Omental fat pad (tissue), 3 donors: ENCODE measurements at regions not wholly inside any gene's neighbourhood (a gene's known extent, or its start where the extent isn't known, plus 50 kb on each side); places are given as distances from the start of the nearest gene placed in this dataset.

Source experiments
- ATAC-seq: fragments of 150-250 bp; one replicate; pipeline ENCODE4 v1.9.1; 2016; ENCODE audit warnings: mild to moderate bottlenecking, moderate library complexity; ENCODE audit not compliant: low FRiP score
- DNase-seq: peaks from one replicate; pipeline ENCODE4 v3.0.0-alpha.2; 2019; ENCODE audit warnings: low spot score
- TF ChIP-seq, protein P1 (sequence below), 3 donors: fragments of 450-650 bp; IDR thresholded peaks; one replicate each; pipeline ENCODE4 v1.5.1; 2016 to 2017; ENCODE audit warnings: antibody characterized with exemption in 3 of 3, mild to moderate bottlenecking in 3 of 3, moderate library complexity in 2 of 3

GRCh38 chr5:167987490-167988280 lies 303.8 kb upstream of the WWC1 start:
- TF ChIP-seq, protein P1, sequence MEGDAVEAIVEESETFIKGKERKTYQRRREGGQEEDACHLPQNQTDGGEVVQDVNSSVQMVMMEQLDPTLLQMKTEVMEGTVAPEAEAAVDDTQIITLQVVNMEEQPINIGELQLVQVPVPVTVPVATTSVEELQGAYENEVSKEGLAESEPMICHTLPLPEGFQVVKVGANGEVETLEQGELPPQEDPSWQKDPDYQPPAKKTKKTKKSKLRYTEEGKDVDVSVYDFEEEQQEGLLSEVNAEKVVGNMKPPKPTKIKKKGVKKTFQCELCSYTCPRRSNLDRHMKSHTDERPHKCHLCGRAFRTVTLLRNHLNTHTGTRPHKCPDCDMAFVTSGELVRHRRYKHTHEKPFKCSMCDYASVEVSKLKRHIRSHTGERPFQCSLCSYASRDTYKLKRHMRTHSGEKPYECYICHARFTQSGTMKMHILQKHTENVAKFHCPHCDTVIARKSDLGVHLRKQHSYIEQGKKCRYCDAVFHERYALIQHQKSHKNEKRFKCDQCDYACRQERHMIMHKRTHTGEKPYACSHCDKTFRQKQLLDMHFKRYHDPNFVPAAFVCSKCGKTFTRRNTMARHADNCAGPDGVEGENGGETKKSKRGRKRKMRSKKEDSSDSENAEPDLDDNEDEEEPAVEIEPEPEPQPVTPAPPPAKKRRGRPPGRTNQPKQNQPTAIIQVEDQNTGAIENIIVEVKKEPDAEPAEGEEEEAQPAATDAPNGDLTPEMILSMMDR (IDR thresholded peaks at IDR 0.05), result no peak
- DNase-seq (no peak), ATAC-seq (no peak)

DNA sequence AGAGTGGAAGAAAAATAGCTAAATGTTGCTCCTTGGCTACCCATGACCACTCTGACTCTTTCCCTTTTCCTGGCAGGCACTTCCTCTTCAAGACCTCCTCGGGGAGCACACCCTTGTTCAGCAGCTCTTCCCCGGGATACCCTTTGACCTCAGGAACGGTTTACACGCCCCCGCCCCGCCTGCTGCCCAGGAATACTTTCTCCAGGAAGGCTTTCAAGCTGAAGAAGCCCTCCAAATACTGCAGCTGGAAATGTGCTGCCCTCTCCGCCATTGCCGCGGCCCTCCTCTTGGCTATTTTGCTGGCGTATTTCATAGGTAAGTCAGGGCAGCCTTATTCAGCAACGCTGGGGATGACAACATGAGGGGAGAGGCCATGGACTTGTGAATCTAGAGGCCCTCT lies 298.6 kb upstream of the WWC1 start:
- TF ChIP-seq, protein P1 (IDR thresholded peaks at IDR 0.05), result no peak
- no peak for DNase-seq
- ATAC-seq, result no peak

DNA sequence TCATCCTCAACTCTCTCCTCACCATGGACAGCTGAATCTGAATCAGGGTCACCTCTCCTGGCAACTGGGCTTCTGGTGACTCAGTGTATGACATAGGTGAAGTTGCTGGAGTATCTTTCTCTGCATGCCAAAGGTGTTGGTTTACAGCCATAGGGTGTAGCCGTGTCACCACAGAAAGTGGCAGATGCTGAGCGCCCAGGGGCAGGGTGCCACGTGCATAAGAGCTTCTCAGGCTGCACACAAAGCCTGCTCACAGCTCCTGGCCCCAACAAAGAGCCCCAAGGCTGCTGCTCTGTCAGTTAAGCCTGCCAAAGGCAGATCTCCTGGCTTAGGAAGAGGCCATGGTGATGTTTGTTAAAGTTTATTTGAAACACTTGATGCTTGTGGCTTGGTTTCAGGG lies 297.7 kb upstream of the WWC1 start:
- no peak for ATAC-seq
- DNase-seq, result no peak
- TF ChIP-seq, protein P1 (IDR thresholded peaks at IDR 0.05), result no peak

DNA sequence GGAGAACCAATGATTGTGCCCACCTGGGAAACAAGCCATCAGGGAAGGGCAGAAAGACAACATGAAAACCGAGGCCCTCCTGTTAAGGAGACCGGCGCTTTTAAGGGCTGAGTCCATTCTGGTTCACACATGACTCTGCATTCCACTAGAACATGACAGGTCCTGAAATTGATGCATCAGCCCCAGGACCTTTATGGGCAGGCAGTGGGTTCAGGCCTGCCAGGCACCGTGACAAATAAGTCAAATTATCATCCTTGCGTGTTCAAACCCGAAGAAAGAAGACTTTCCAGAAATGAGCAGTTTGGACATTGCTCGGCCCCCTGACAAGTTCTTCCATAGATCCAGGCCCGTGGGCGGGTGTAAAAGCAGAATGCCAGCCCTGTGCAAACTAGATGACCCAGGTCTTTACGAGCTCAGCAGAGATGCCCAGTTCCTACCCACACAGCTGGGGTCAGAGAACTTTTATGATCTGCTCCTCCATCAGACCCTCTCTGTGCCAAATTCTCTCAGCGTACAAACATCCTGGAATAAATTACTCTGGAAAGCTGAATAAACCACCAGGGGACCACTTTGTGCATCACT lies 295.5 kb upstream of the WWC1 start:
- ATAC-seq (no peak), DNase-seq (no peak)
- TF ChIP-seq, protein P1 (IDR thresholded peaks at IDR 0.05), result no peak

DNA sequence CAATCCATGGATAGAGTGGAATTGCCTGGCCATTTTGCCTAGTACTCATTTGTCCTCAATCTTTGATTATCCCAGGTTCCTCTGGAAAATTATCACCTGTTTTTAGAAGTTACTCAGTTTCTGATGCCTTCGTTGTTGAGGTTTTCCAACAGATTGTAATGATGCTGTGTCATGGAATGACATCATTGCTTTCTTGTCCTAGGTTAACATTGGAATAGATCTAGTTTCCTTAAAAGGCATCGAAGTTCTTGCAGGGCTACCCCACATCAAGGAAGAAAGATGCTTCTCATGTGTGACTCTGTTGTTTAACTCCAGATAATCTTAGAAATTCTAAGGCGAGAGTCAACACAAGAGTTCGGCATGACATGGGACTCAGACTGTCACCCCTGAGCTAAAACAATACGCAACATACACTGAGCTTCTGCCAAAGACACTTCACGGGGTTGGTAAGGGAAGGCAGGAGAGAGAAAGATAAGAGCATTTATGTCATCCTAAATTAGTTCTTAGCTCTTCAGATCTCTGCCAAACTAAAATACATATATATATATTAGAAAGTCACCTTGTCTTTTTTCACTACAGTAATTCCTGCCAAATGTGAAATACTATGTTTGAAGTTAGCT lies 293.2 kb upstream of the WWC1 start:
- DNase-seq (no peak), ATAC-seq (no peak)
- TF ChIP-seq, protein P1 (IDR thresholded peaks at IDR 0.05), result no peak

DNA sequence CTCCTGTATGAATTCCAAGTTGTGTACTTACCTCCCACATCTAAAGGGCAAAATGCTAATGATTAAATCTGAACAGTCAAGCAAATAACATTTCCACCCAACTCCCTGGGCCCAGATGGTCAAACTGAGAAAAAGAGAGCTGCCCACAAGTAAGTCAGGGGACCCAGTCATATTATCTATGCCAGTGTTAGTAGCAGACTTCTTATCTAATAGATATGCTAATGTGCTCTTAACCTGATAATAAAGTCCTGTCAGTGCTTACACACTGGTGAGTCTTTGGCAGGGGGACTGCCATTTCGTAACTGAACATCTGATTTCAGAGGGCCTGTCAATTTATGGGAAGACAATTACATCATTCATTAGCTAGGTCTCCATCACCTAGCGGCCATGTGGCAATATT lies 292.3 kb upstream of the WWC1 start:
- DNase-seq, result no peak
- TF ChIP-seq, protein P1 (IDR thresholded peaks at IDR 0.05), result no peak
- no peak for ATAC-seq
